Esophagus muscularis mucosa (tissue), 4 donors: ENCODE measurements at regions not wholly inside any gene's neighbourhood (a gene's known extent, or its start where the extent isn't known, plus 50 kb on each side); places are given as distances from the start of the nearest gene placed in this dataset.

Experiments used
- CTCF ChIP-seq, 3 experiments: fragments of 200-600 bp in 2 of 3; fragments of 450-650 bp in 1 of 3; sonication (generic) in 2 of 3; IDR thresholded peaks; one replicate each; pipeline ENCODE4 v1.5.1; 2017 to 2019; ENCODE audit warnings: antibody characterized with exemption in 3 of 3, mild to moderate bottlenecking in 2 of 3, moderate library complexity in 1 of 3
- EP300 ChIP-seq: sonication (generic); formaldehyde crosslinking; IDR thresholded peaks from one replicate; pipeline ENCODE4 v1.6.1; 2017; ENCODE audit warnings: antibody characterized with exemption
- POLR2A ChIP-seq: fragments of 450-650 bp; IDR thresholded peaks from one replicate; pipeline ENCODE4 v1.6.1; 2017; ENCODE audit warnings: antibody characterized with exemption, moderate library complexity, mild to moderate bottlenecking, low read depth
- POLR2AphosphoS5 ChIP-seq, 2 donors: sonication (generic); formaldehyde crosslinking; IDR thresholded peaks; one replicate each; pipeline ENCODE4 v1.6.1; 2017; ENCODE audit warnings: antibody characterized with exemption in 2 of 2

- TF ChIP-seq POLR2A: no peak
- no peak for TF ChIP-seq POLR2AphosphoS5 (IDR thresholded peaks at IDR 0.05)
- no peak for TF ChIP-seq CTCF (IDR thresholded peaks at IDR 0.05)
- TF ChIP-seq EP300: no peak
Observed at GRCh38 chr4:132382243-132382642, 766.9 kb upstream of the PCDH10 start.
